HepG2 (cell line): ENCODE measurements at regions not wholly inside any gene's neighbourhood (a gene's known extent, or its start where the extent isn't known, plus 50 kb on each side); places are given as distances from the start of the nearest gene placed in this dataset.
A peak's percentile ranks its signal among the peaks of the same experiment; 100 is the strongest.

ENCODE experiments used
- ATAC-seq: fragments of 200-7000 bp; cut with Tn5 transposase; 3 replicates; pipeline ENCODE4 v1.9.1; 2020; ENCODE audit warnings: mild to moderate bottlenecking, moderate library complexity
- BruUV-seq: library from RNA; stranded (reverse); fragments of 400-500 nt; replicated peaks from 2 replicates; lab custom pipeline; 2021; lab: Mats Ljungman, UMichigan
- CTCF ChIA-PET: fragments of 300-600 bp; formaldehyde crosslinking; extraction: SDS; loops from one replicate; lab custom pipeline; 2021; ENCODE audit warnings: low total read pairs, inconsistent platforms, low intra/inter-chr PET ratio; lab: Yijun Ruan, JAX
- POLR2A ChIA-PET: fragments of 350-600 bp; sonication (Branson Sonifier 250); formaldehyde crosslinking; loops from one replicate; lab custom pipeline; 2020; ENCODE audit warnings: antibody characterized with exemption, inconsistent platforms; lab: Yijun Ruan, JAX
- DNase-seq: peaks from one replicate; pipeline ENCODE4 v3.0.0-alpha.2; 2015; ENCODE audit warnings: low spot score
- FAIRE-seq: peaks from 3 replicates; lab custom pipeline; 2011; peaks lifted over from hg19 to GRCh38; lab: Jason Lieb, UNC
- H2AFZ ChIP-seq: one replicate; pipeline ENCODE4 v1.6.1; 2011; ENCODE audit warnings: low read length, inconsistent platforms
- H3K27ac ChIP-seq: fragments of 300-600 bp; 3 replicates; pipeline ENCODE4 v1.8.0; 2011; ENCODE audit warnings: mixed run types, mild to moderate bottlenecking, mixed read lengths, low read length, inconsistent platforms; ENCODE audit not compliant: insufficient read depth; ENCODE audit errors: extremely low read length
- H3K27me3 ChIP-seq, 2 experiments: fragments of 200-600 bp in 1 of 2; 2 replicates in 1 of 2; 3 replicates in 1 of 2; pipeline versions ENCODE4 v1.6.0 to v1.8.0; 2011; ENCODE audit warnings: low read length in 2 of 2, mild to moderate bottlenecking in 2 of 2, moderate library complexity in 2 of 2, inconsistent platforms in 1 of 2; ENCODE audit not compliant: insufficient read depth in 2 of 2, control insufficient read depth in 1 of 2
- H3K36me3 ChIP-seq, 2 experiments: fragments of 200-600 bp in 1 of 2; replicated peaks in 1 of 2; 2 replicates in 1 of 2; 3 replicates in 1 of 2; pipeline versions ENCODE4 v1.5.1 to v1.8.0; 2011; ENCODE audit warnings: low read length in 2 of 2, inconsistent platforms in 1 of 2; ENCODE audit not compliant: insufficient read depth in 2 of 2, control insufficient read depth in 1 of 2
- H3K4me1 ChIP-seq: 2 replicates; pipeline ENCODE4 v1.5.1; 2012; ENCODE audit warnings: low read length, inconsistent platforms; ENCODE audit not compliant: insufficient read depth
- H3K4me2 ChIP-seq: 2 replicates; pipeline ENCODE4 v1.6.0; 2011; ENCODE audit warnings: low read depth, low read length, inconsistent platforms
- H3K4me3 ChIP-seq, 3 experiments: fragments of 200-600 bp in 1 of 3; sonication (generic), shearing (Covaris generic) in 1 of 3; replicated peaks in 1 of 3; 2 replicates each; pipeline ENCODE4 v1.5.1; 2011 to 2016; ENCODE audit warnings: low read length in 3 of 3, inconsistent platforms in 2 of 3, low read depth in 2 of 3, mild to moderate bottlenecking in 2 of 3, control low read depth in 1 of 3, mixed read lengths in 1 of 3; ENCODE audit not compliant: insufficient read depth in 1 of 3
- H3K79me2 ChIP-seq: one replicate; pipeline ENCODE4 v1.6.1; 2011; ENCODE audit warnings: low read length, inconsistent platforms; ENCODE audit not compliant: insufficient read depth
- H3K9ac ChIP-seq: 2 replicates; pipeline ENCODE4 v1.6.0; 2011; ENCODE audit warnings: mild to moderate bottlenecking, low read depth, low read length, inconsistent platforms; ENCODE audit not compliant: insufficient read depth
- H3K9me3 ChIP-seq: 2 replicates; pipeline ENCODE4 v1.5.1; 2012; ENCODE audit warnings: mild to moderate bottlenecking, low read length
- H4K20me1 ChIP-seq: 2 replicates; pipeline ENCODE4 v1.6.0; 2011; ENCODE audit warnings: inconsistent platforms, mild to moderate bottlenecking, low read length, moderate library complexity; ENCODE audit not compliant: insufficient read depth
- CHCHD3 ChIP-seq: sonication (generic); formaldehyde crosslinking; IDR thresholded peaks from 2 replicates; pipeline ENCODE4 v1.8.0; 2022; ENCODE audit warnings: mild to moderate bottlenecking, missing genetic modification reagents, moderate library complexity
- GLI4 ChIP-seq: sonication (generic); formaldehyde crosslinking; IDR thresholded peaks from 2 replicates; pipeline ENCODE4 v1.5.1; 2020; ENCODE audit warnings: missing genetic modification reagents, mild to moderate bottlenecking, moderate library complexity, borderline replicate concordance
- JDP2 ChIP-seq: sonication (generic); formaldehyde crosslinking; IDR thresholded peaks from 2 replicates; pipeline ENCODE4 v1.8.1; 2022; ENCODE audit warnings: missing genetic modification reagents, borderline replicate concordance
- KDM6A ChIP-seq: IDR thresholded peaks from 2 replicates; pipeline ENCODE4 v1.6.1; 2016; ENCODE audit warnings: low read depth
- MED13 ChIP-seq: sonication (generic); formaldehyde crosslinking; IDR thresholded peaks from 2 replicates; pipeline ENCODE4 v1.5.0; 2020; ENCODE audit warnings: missing genetic modification reagents
- PCBP1 ChIP-seq: fragments of 200-400 bp; formaldehyde crosslinking; IDR thresholded peaks from 2 replicates; pipeline ENCODE4 v1.6.1; 2017; ENCODE audit warnings: mild to moderate bottlenecking, low read depth, low read length, borderline replicate concordance
- RFX5 ChIP-seq: IDR thresholded peaks from 2 replicates; pipeline ENCODE4 v1.6.1; 2011; ENCODE audit warnings: low read depth, low read length, improper control_type of control experiment
- SOX13 ChIP-seq, 3 experiments: fragments of 450-650 bp in 1 of 3; sonication (generic) in 1 of 3; formaldehyde crosslinking in 1 of 3; IDR thresholded peaks in 2 of 3; conservative IDR thresholded peaks in 1 of 3; 2 replicates each; pipeline versions ENCODE4 v1.5.0 to v1.6.1; 2016 to 2020; ENCODE audit warnings: antibody characterized with exemption in 1 of 3, mild to moderate bottlenecking in 1 of 3, missing compliant biosample characterization in 1 of 3, missing genetic modification reagents in 1 of 3, moderate library complexity in 1 of 3
- ZNF17 ChIP-seq: sonication (generic); formaldehyde crosslinking; IDR thresholded peaks from 2 replicates; pipeline ENCODE4 v1.5.0; 2020; ENCODE audit warnings: mild to moderate bottlenecking, missing genetic modification reagents
- ZNF292 ChIP-seq: sonication (generic); formaldehyde crosslinking; IDR thresholded peaks from 2 replicates; pipeline ENCODE4 v1.8.1; 2022; ENCODE audit warnings: mild to moderate bottlenecking, low read depth, missing genetic modification reagents, borderline replicate concordance
- ZNF460 ChIP-seq: sonication (generic); formaldehyde crosslinking; IDR thresholded peaks from 2 replicates; pipeline ENCODE4 v1.5.1; 2020; ENCODE audit warnings: missing genetic modification reagents, mild to moderate bottlenecking, borderline replicate concordance
- ZNF883 ChIP-seq: sonication (generic); formaldehyde crosslinking; IDR thresholded peaks from 2 replicates; pipeline ENCODE4 v1.5.1; 2020; ENCODE audit warnings: mild to moderate bottlenecking, missing genetic modification reagents; ENCODE audit errors: not compliant biosample characterization
- WGBS: methylation state at CpG from one replicate; pipeline ENCODE4 v1.1.6; 2017; ENCODE audit warnings: low lambda C conversion rate; 5-methylcytosine and 5-hydroxymethylcytosine counted together
- in situ Hi-C: cut with HindIII; loops from 2 replicates; pipeline ENCODE4 v1.10.0; 2017; ENCODE audit warnings: low pct_unique_long_range_greater_than_20kb; ENCODE audit not compliant: extremely low pct_ligation_motif_present
- intact Hi-C: fragments of 100-400 bp; cut with micrococcal nuclease; formaldehyde crosslinking; loops from one replicate; pipeline ENCODE4 v1.10.0; 2022; ENCODE audit not compliant: unreplicated experiment

DNA sequence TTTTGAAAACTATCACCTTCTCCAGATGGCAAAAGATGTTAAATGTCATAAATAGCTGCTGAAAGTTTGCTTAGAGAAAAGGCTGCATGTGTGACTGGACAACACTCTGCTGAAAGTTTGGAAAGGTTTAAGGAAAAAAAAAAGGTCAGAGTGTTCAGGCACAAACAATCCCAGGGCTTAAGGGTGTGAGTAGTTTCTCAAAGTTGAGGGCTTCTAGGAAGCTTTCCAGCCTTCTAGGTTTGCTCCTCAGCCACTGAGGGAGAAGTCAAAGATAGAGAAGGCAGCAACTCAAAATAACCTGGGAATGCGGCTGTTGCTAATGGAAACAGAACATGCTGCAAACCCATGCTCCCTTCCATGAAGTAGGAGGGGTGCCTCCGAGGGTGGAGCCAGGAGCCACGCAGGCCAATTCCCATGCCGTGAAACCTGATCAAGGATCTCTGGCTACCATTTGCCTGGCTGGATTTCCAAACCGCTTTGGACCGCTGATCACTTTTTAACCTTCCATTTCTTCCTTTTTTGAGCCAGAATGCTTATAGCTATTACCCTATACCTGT is 88.0 kb downstream of the TEX51 start:
- in situ Hi-C loops (no loop called here), intact Hi-C loops (no loop called here)
- no peak overlapping the region for H3K9ac ChIP-seq
- ATAC-seq (no peak), FAIRE-seq (no peak), DNase-seq (no peak)
- peaks cover 94% of the 10 kb centered on the region for H3K4me1 ChIP-seq
- no peak overlapping the region for H3K27ac ChIP-seq
- no peak overlapping the region for H3K4me2 ChIP-seq
- TF ChIP-seq ZNF460 (CRISPR knock-in tag) (no peak), ZNF17 (CRISPR knock-in tag) (no peak), ZNF883 (CRISPR knock-in tag) (peak; percentile 32), GLI4 (0 out of 2 replicates have a peak, but pooled peaks have one; percentile 36), RFX5 (no peak), SOX13 (IDR thresholded peaks at IDR 0.05) (no peak), SOX13 (CRISPR knock-in tag; conservative IDR thresholded peaks at IDR 0.05 in 1 of 2, IDR thresholded peaks at IDR 0.05 in 1 of 2) (no peak), JDP2 (CRISPR knock-in tag) (no peak), ZNF292 (CRISPR knock-in tag) (0 out of 2 replicates have a peak, but pooled peaks have one; percentile 23), KDM6A (CRISPR knock-in tag) (no peak), MED13 (CRISPR knock-in tag) (no peak), PCBP1 (no peak), CHCHD3 (no peak)
- POLR2A ChIA-PET: interaction anchor here (1.6 kb wide), 1 partner anchor 10 kb away, joined by 6 read pairs; no protein-coding TSS in a partner anchor
- WGBS: 59% methylated on average over 6 of the region's 6 CpGs
- H2AFZ ChIP-seq: peak overlapping the region; percentile 21
- H3K36me3 ChIP-seq: no peaks in the 10 kb centered on the region
- BruUV-seq: no TSS peak
- H3K9me3 ChIP-seq: no peaks in the 10 kb centered on the region
- CTCF ChIA-PET: no interaction called here
- no peak overlapping the region for H3K4me3 ChIP-seq
- H3K79me2 ChIP-seq: no peaks in the 10 kb centered on the region
- H3K27me3 ChIP-seq: no peaks in the 10 kb centered on the region
- no peaks in the 10 kb centered on the region for H4K20me1 ChIP-seq
